SU-DHL-6 (cell line): ENCODE measurements at regions not wholly inside any gene's neighbourhood (a gene's known extent, or its start where the extent isn't known, plus 50 kb on each side); places are given as distances from the start of the nearest gene placed in this dataset.
A peak's percentile ranks its signal among the peaks of the same experiment; 100 is the strongest.

Experiments
- H2AFZ ChIP-seq: fragments of 200-600 bp; sonication (generic); 2 replicates; pipeline ENCODE4 v1.6.1; 2014; ENCODE audit warnings: low read depth, mild to moderate bottlenecking, moderate library complexity, mixed read lengths, antibody characterized with exemption, low read length; ENCODE audit not compliant: severe bottlenecking
- H3F3A ChIP-seq: fragments of 200-600 bp; shearing (Covaris generic); 2 replicates; pipeline ENCODE4 v1.6.0; 2016; ENCODE audit warnings: antibody characterized with exemption, mild to moderate bottlenecking; ENCODE audit not compliant: insufficient read depth
- H3K27ac ChIP-seq: fragments of 200-600 bp; sonication (generic); 2 replicates; pipeline ENCODE4 v1.5.1; 2016; ENCODE audit warnings: low read depth, mild to moderate bottlenecking, low read length, moderate library complexity, mixed read lengths
- H3K27me3 ChIP-seq: fragments of 200-600 bp; sonication (generic), shearing (Covaris generic); 2 replicates; pipeline ENCODE4 v1.6.0; 2014; ENCODE audit warnings: mild to moderate bottlenecking, low read length
- H3K36me3 ChIP-seq: fragments of 200-600 bp; sonication (generic); 2 replicates; pipeline ENCODE4 v1.6.1; 2014; ENCODE audit warnings: mild to moderate bottlenecking, low read length, mixed read lengths
- H3K4me2 ChIP-seq: fragments of 300-600, 200-600 bp; shearing (Covaris generic), sonication (generic); 2 replicates; pipeline ENCODE4 v1.6.0; 2014; ENCODE audit warnings: low read length, low read depth, mild to moderate bottlenecking; ENCODE audit not compliant: poor library complexity, severe bottlenecking
- H3K4me3 ChIP-seq: fragments of 200-600 bp; sonication (generic); 2 replicates; pipeline ENCODE4 v1.5.1; 2014; ENCODE audit warnings: antibody characterized with exemption, low read length, mild to moderate bottlenecking, mixed read lengths; ENCODE audit not compliant: insufficient read depth, poor library complexity, severe bottlenecking
- H3K79me2 ChIP-seq: fragments of 200-600 bp; sonication (generic); 2 replicates; pipeline ENCODE4 v1.6.1; 2014; ENCODE audit warnings: mild to moderate bottlenecking, low read length, moderate library complexity; ENCODE audit not compliant: insufficient read depth
- H3K9ac ChIP-seq: fragments of 200-600 bp; sonication (generic); 2 replicates; pipeline ENCODE4 v1.7.0; 2014; ENCODE audit warnings: mild to moderate bottlenecking, low read length
- H3K9me2 ChIP-seq: fragments of 200-600 bp; sonication (generic); replicated peaks from 2 replicates; pipeline ENCODE4 v1.6.1; 2014; ENCODE audit warnings: low read length; ENCODE audit not compliant: insufficient read depth
- H3K9me3 ChIP-seq: fragments of 200-600 bp; sonication (generic); 2 replicates; pipeline ENCODE4 v1.6.1; 2014; ENCODE audit warnings: low read length, mixed read lengths; ENCODE audit not compliant: insufficient read depth
- H4K20me1 ChIP-seq: fragments of 200-600 bp; sonication (generic); 2 replicates; pipeline ENCODE4 v1.6.1; 2014; ENCODE audit warnings: low read depth, mild to moderate bottlenecking, antibody characterized with exemption, low read length, moderate library complexity, mixed read lengths
- EZH2phosphoT487 ChIP-seq: fragments of 200-600 bp; sonication (generic), shearing (Covaris generic); conservative IDR thresholded peaks from 2 replicates; pipeline ENCODE4 v1.6.1; 2018; ENCODE audit warnings: mild to moderate bottlenecking, antibody characterized with exemption, low read length, moderate library complexity, mixed read lengths
- TF ChIP-seq, protein P1 (sequence below): fragments of 200-600 bp; sonication (generic); IDR thresholded peaks from one replicate; pipeline ENCODE4 v1.5.1; 2017; ENCODE audit warnings: antibody characterized with exemption, mild to moderate bottlenecking, low read length, moderate library complexity; ENCODE audit not compliant: insufficient read depth, poor library complexity, severe bottlenecking

DNA sequence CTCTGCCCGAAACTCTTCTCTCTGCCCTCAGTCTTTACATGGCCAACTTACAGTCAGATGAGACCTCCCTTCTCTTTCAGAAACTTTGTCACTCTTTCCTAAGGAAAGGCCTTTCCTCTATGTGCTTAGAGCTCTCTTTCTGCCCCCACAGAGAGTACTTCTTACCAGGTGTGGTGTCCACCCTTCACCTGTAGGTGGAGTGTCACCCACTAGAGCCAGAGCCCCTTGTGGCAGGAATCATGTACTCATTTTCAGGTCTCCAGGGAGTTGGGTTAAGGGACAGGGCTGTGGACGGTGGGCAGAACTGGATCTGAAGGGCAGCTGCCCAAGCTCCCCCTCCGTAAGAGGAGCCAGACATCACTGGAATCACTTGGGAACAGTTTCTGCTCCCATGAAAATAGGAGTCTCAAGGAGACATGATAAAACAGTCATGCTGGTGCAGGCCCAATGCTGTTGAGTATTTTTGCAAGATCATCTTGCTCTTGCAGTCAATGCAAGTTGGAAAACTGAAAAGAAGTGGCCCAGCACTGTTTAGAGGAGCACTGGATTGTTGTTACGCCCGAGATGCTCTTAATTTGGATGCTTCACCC lies 436.7 kb downstream of the ZSWIM6 start:
- no peaks in the 10 kb centered on the region for H3K79me2 ChIP-seq
- no peak overlapping the region for H2AFZ ChIP-seq
- H3K9ac ChIP-seq, result no peak overlapping the region
- H3K4me3 ChIP-seq, result no peak overlapping the region
- no peaks in the 10 kb centered on the region for H3F3A ChIP-seq
- H3K9me2 ChIP-seq, result no peaks in the 10 kb centered on the region
- no peak for TF ChIP-seq EZH2phosphoT487
- TF ChIP-seq, protein P1, sequence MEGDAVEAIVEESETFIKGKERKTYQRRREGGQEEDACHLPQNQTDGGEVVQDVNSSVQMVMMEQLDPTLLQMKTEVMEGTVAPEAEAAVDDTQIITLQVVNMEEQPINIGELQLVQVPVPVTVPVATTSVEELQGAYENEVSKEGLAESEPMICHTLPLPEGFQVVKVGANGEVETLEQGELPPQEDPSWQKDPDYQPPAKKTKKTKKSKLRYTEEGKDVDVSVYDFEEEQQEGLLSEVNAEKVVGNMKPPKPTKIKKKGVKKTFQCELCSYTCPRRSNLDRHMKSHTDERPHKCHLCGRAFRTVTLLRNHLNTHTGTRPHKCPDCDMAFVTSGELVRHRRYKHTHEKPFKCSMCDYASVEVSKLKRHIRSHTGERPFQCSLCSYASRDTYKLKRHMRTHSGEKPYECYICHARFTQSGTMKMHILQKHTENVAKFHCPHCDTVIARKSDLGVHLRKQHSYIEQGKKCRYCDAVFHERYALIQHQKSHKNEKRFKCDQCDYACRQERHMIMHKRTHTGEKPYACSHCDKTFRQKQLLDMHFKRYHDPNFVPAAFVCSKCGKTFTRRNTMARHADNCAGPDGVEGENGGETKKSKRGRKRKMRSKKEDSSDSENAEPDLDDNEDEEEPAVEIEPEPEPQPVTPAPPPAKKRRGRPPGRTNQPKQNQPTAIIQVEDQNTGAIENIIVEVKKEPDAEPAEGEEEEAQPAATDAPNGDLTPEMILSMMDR, result peak; percentile 49
- H3K36me3 ChIP-seq, result no peaks in the 10 kb centered on the region
- no peaks in the 10 kb centered on the region for H3K9me3 ChIP-seq
- no peak overlapping the region for H3K4me2 ChIP-seq
- no peak overlapping the region for H3K27ac ChIP-seq
- no peaks in the 10 kb centered on the region for H4K20me1 ChIP-seq
- H3K27me3 ChIP-seq, result no peaks in the 10 kb centered on the region

DNA sequence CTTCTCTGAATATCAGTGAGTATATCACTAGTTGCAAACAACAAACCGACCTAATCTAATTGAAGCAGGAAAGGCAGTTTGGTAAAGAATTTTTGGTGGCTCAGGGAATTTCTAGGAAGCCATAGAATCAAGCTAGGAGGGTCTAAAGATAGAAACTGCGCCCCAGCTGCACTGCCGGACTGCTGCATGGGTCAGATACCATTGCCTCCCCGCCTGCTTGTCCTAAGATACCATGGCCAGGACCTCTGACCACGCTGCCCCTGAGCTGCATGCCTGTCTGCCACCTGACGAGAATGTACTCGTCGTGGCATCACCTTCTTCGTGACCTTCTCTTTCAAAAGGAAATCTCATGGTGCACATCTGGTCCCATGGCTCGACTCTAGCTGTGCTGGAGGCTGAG lies 439.0 kb downstream of the ZSWIM6 start:
- no peaks in the 10 kb centered on the region for H3F3A ChIP-seq
- no peaks in the 10 kb centered on the region for H3K36me3 ChIP-seq
- no peaks in the 10 kb centered on the region for H4K20me1 ChIP-seq
- H3K27ac ChIP-seq, result no peak overlapping the region
- no peaks in the 10 kb centered on the region for H3K27me3 ChIP-seq
- TF ChIP-seq, protein P1, result no peak
- no peak for TF ChIP-seq EZH2phosphoT487
- no peaks in the 10 kb centered on the region for H3K9me3 ChIP-seq
- no peak overlapping the region for H3K4me3 ChIP-seq
- H3K4me2 ChIP-seq, result no peak overlapping the region
- H2AFZ ChIP-seq, result no peak overlapping the region
- no peaks in the 10 kb centered on the region for H3K9me2 ChIP-seq
- H3K9ac ChIP-seq, result no peak overlapping the region
- H3K79me2 ChIP-seq, result no peaks in the 10 kb centered on the region

DNA sequence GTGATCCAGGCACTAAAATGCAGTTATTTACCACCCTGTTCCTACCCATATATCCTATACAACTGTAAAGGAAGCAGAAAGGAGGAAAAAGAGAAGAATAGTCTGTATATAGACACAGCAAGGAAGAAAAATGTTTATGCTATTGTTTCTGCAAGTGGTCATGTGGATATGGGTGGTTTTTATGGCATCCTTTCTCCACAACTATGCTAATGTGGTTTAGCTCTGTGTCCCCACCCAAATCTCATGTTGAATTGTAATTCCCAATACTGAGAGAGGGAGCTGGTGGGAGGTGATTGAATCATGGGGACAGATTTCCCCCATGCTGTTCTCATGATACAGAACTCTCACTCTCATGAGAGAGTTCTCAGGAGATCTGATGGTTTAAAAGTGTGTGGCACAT lies 439.8 kb downstream of the ZSWIM6 start:
- no peaks in the 10 kb centered on the region for H3F3A ChIP-seq
- H3K9me2 ChIP-seq, result no peaks in the 10 kb centered on the region
- no peak overlapping the region for H3K4me2 ChIP-seq
- no peak overlapping the region for H3K9ac ChIP-seq
- H3K36me3 ChIP-seq, result no peaks in the 10 kb centered on the region
- H3K27ac ChIP-seq, result no peak overlapping the region
- TF ChIP-seq, protein P1, result no peak
- TF ChIP-seq EZH2phosphoT487, result no peak
- H3K9me3 ChIP-seq, result no peaks in the 10 kb centered on the region
- H2AFZ ChIP-seq, result no peak overlapping the region
- H3K27me3 ChIP-seq, result no peaks in the 10 kb centered on the region
- H3K4me3 ChIP-seq, result no peak overlapping the region
- H3K79me2 ChIP-seq, result no peaks in the 10 kb centered on the region
- H4K20me1 ChIP-seq, result no peaks in the 10 kb centered on the region

DNA sequence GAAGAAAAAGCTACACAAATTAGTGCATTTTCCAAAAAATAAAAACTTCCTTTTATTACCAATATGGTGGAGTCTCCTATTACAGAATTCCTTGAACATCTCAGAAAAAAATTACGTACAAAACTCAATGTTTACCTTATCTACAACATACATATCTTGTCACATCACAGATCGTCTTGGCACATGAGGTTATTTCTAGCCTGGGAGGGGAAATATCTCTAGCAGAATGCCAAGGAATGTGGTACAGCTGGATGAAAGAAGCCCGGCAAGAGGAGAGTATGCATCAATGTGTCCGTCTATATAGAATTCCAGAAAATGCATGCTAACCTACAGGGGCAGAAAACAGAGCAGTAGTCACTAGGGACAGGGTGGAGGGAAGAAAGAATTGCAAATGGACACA lies 443.8 kb downstream of the ZSWIM6 start:
- Histone ChIP-seq H3K36me3 (no peaks in the 10 kb centered on the region), H2AFZ (no peak overlapping the region), H3K4me3 (no peak overlapping the region), H3K9ac (no peak overlapping the region), H3K9me2 (no peaks in the 10 kb centered on the region), H3K27ac (no peak overlapping the region), H3K9me3 (no peaks in the 10 kb centered on the region), H3F3A (no peaks in the 10 kb centered on the region), H3K79me2 (no peaks in the 10 kb centered on the region), H3K4me2 (no peak overlapping the region), H4K20me1 (no peaks in the 10 kb centered on the region), H3K27me3 (no peaks in the 10 kb centered on the region)
- no peak for TF ChIP-seq EZH2phosphoT487
- TF ChIP-seq, protein P1, result no peak
